ENCODE measurements at regions not wholly inside any gene's neighbourhood (a gene's known extent, or its start where the extent isn't known, plus 50 kb on each side); places are given as distances from the start of the nearest gene placed in this dataset.
"Not testable (repeated sequence)": the region's sequence is repeated elsewhere in the genome, so short reads cannot be mapped to it uniquely, and the experiment has no call there.

DNA sequence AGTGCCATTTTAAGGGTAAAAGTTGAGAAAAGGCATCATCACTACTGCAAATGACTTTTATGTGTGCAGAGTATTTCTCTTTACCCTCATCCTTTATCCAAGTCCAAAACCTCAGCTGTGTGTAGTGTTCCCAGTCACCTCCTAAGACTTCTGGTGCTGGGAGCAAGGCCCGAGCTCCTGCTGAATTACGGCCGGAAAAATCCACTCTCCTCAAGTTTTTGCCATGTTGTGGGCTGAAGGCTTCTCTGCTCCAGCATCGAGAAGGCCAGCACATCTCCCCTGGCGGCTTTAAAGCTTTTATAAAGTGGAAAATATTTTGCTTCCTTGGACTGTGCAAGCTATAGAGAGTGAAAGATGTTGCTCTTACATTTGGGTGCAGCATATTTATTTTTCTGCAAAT lies 153.2 kb upstream of the THBS2 start:
- no peak for DNase-seq (ENCODE audit: low read depth)

DNA sequence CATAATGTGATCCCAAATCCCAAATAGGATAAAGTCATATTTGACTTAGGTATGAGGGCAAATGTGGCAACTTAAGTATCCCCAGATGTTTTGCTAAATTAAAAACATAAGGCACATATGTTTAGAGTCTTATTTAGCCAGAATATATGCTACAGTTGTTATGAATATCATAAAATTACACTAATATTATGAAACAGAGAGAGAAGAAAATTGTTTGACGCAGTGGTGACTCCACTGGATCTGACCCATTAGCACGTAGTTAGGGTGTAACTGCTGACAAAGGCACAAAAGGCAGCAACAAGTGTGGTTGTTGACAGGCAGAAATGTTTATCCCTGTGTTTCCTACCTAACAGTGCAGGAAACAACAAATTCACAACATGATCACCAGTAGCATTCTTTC lies 152.4 kb upstream of the THBS2 start:
- no peak for DNase-seq (ENCODE audit: low read depth)

GRCh38 chr6:169404828-169405227 lies 151.2 kb upstream of the THBS2 start:
- no peak for DNase-seq (ENCODE audit: low read depth)

- no peak for DNase-seq (ENCODE audit: low read depth)
Observed at GRCh38 chr6:169398342-169399105, 144.9 kb upstream of the THBS2 start.

DNA sequence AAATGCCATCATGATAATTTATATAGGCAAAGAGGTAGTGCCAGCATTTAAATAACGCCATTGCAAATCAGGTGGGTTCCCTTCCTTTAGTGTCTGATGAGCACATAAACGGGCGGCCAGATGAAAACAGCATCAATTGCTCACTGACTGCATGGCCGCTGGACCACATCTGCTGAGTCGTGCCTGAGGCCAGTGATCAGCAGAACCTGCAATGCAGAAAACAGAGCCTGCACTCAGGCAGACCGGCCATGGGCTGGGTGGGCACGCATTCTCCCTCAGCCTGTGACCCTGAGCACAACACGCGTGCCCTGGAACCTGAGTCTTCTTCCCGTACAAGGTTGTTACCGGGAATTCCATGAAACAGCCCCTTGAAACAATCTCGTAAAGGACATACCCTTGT lies 144.0 kb upstream of the THBS2 start:
- no peak for DNase-seq (ENCODE audit: low read depth)

GRCh38 chr6:169396554-169397163 lies 143.0 kb upstream of the THBS2 start:
- no peak for DNase-seq (ENCODE audit: low read depth)

- DNase-seq (ENCODE audit: low read depth), result not testable (repeated sequence)
Observed at GRCh38 chr6:169396009-169396539, 142.4 kb upstream of the THBS2 start.

- no peak for DNase-seq (ENCODE audit: low read depth)
Observed at GRCh38 chr6:169395080-169395805, 141.6 kb upstream of the THBS2 start.

GRCh38 chr6:169393753-169394152 lies 140.1 kb upstream of the THBS2 start:
- no peak for DNase-seq (ENCODE audit: low read depth)

- DNase-seq (ENCODE audit: low read depth), result no peak
Observed at GRCh38 chr6:169391473-169392071, 137.9 kb upstream of the THBS2 start.

- DNase-seq (ENCODE audit: low read depth), result no peak
Observed at GRCh38 chr6:169388395-169389166, 134.9 kb upstream of the THBS2 start.

DNA sequence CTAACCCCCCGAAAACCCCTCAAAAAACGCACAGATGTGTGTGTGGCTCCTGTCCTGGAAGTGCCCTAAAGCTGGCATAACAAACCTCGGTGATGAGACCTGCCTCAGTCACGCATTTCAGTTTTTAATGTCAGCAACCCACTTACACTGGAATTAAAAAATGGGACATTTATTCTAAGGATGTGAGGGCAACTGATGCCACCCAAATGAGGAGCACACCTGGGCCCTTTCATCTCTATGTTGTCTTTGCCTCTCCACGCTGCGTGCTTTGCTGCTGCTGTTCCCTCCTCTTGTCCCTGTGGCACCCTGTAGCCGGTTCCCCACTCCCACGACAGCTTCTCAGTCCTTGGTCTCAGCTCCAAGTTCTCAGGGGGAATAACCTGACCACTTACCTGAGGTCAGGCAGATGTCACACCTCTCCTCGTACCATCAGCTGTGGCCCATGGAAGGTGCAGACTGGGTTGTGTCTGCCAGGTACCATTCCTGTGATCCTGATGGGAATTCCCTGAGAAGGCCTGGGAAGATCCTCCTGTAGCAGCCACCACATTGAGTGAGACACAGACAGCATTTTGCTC lies 134.2 kb upstream of the THBS2 start:
- no peak for DNase-seq (ENCODE audit: low read depth)

DNA sequence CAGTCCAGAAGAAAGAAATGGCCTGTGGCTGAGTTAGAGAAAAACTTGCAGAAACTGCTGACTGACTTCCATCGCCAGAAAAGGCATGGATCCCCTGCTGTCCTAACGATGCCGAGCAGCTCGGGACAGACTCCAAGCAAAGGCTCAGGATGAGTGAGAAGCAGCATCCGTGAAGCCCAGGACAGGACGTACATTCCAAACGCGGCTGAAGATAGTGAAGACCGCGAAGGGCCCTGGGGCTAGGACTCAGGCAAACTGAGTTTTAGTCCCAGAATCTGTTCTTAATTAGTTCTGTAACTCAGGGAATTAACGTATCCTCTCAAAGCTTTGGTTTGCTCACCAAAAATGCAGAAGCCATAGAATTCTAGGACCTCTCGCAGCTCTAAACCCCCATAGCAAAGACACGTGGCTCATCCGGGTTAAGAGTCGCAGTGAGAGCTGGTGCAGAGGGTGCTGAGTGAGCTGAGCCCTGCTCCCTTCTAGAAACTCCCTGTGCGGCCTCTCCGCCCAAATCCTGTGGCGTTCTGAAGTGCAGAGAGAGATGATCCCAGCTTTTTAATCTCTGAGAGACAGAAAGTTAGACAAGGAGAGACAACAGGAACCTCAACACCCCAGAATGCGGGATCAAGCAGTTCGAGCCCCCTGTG lies 132.9 kb upstream of the THBS2 start:
- no peak for DNase-seq (ENCODE audit: low read depth)

DNA sequence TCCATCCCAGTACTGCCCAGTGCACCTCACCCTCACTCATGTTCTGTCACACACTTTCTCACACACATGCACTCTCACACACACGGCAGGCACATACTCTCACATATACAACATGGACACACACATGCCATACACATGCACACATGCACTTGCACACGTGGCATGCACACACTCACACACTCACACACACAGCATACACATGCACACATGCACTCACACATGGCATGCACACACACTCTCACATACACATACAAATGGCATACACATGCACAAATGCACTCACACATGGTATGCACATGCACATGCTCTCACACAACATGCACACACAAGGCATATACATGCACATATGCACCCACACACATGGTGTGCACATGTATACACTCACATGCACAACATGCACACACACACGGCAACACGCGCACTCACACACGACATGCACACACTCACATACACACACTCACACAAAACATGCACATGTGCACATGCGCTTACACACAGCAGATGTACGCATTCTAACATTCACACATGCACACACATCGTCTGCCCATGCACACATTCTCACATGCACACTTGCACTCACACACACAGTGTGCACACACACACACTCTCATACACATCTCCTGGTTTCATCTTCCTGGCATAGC lies 131.7 kb upstream of the THBS2 start:
- DNase-seq (ENCODE audit: low read depth), result no peak

- DNase-seq (ENCODE audit: low read depth), result no peak
Observed at GRCh38 chr6:169384291-169384690, 130.6 kb upstream of the THBS2 start.

GRCh38 chr6:169383265-169383664 lies 129.6 kb upstream of the THBS2 start:
- DNase-seq (ENCODE audit: low read depth), result no peak

DNA sequence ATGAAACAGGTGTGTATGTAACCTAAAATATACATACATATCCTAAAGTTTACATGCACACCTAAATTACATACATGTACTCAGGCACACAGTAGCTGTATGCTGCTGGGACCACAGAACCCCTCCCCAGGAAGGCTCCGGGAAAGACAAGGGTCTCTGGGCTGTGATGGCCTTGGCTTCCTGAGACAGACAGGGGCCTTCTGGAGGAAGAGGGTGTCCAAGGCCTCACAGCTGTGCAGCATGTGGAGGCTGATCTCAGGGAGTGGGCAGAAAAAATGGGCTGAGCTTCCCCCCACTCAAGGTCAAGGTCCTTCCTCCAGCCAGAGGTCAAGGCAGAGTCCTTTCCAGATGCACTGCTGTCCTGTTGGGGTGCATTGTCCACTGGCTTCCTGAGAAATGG lies 129.1 kb upstream of the THBS2 start:
- no peak for DNase-seq (ENCODE audit: low read depth)

- no peak for DNase-seq (ENCODE audit: low read depth)
Observed at GRCh38 chr6:169381988-169382387, 128.3 kb upstream of the THBS2 start.

DNA sequence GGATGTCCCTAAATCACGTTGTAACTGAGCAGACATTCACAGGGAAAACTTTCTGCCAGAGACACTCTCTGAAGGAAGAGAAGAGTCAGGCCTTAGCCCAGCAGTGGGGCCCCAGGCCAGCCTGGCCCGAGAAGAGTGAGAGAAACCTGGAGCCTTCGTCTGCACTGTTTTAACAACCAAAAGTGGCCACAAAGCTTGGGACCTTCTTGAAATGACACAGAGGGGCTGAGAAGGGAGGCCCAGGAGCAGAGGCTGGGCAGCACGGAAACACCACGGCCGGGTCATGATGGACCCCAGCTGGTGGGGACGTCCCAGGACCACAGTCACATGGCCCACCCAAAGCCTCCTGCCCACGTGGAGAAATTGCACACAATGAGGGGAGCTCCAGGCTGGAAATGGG lies 126.8 kb upstream of the THBS2 start:
- DNase-seq (ENCODE audit: low read depth), result no peak

DNA sequence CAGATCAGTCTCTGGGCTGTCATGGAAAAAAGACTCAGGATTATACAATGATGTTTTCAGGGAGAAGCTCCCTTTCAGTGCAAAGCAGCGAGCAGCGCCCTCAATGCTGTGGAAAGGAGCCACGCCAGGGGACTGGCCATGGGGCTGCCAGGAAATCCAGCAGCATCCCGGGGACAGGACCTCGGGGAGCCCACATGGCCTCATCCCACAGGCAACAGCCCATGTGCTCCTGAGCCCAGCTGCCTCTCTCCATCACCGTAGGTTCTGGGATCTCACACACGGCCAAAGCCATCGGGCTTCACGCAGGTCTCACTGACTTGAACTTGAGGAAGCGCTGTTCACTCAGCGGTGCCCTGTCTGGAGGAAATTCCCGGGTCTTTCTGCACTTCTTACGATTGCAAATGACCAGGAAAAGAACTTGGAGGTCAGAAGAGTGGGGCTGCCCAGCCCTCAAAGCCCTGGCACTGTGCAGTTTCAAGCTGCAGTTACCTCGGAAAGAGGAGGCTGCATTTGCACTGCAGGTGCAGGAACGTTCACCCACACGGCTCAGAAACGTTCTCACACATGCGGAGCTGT lies 125.9 kb upstream of the THBS2 start:
- DNase-seq (ENCODE audit: low read depth), result no peak

All from forelimb muscle (tissue), 1 donor.